ENCODE measurements at regions not wholly inside any gene's neighbourhood (a gene's known extent, or its start where the extent isn't known, plus 50 kb on each side); places are given as distances from the start of the nearest gene placed in this dataset.

GRCh38 chr17:12409082-12409481, 256.6 kb upstream of the MYOCD start:
- Histone ChIP-seq H3K4me2 (no peak overlapping the region), H4K20me1 (ENCODE audit: insufficient read depth) (no peaks in the 10 kb centered on the region), H3K4me1 (ENCODE audit: control insufficient read depth in 1 of 2, insufficient read depth in 2 of 2, low read depth in 1 of 2, low read length in 1 of 2) (no peaks in the 10 kb centered on the region), H3K79me2 (ENCODE audit: insufficient read depth) (no peaks in the 10 kb centered on the region), H3K4me3 (ENCODE audit: low read depth in 2 of 2, low read length in 1 of 2) (no peak overlapping the region), H3K27ac (ENCODE audit: low read depth in 2 of 2, low read length in 1 of 2) (no peak overlapping the region), H3F3A (replicated peaks; ENCODE audit: insufficient read depth) (no peaks in the 10 kb centered on the region), H3K9me2 (no peaks in the 10 kb centered on the region), H3K9me3 (no peaks in the 10 kb centered on the region), H3K27me3 (ENCODE audit: insufficient read depth) (no peaks in the 10 kb centered on the region), H3K36me3 (replicated peaks in 1 of 2; ENCODE audit: control insufficient read depth in 1 of 2, insufficient read depth in 2 of 2, low read length in 1 of 2) (no peaks in the 10 kb centered on the region), H3K9ac (no peak overlapping the region), H2AFZ (ENCODE audit: low read depth) (no peak overlapping the region)
- no peak for DNase-seq
- 17% methylated on average over 3 of the region's 3 CpGs for WGBS (ENCODE audit: low lambda C conversion rate)
- CTCF ChIA-PET = no interaction called here
- no peak for TF ChIP-seq JUND (IDR thresholded peaks at IDR 0.05)
- no peak for TF ChIP-seq CHD2 (IDR thresholded peaks at IDR 0.05; ENCODE audit: low read length, partially characterized antibody)
- no peak for TF ChIP-seq MXI1 (IDR thresholded peaks at IDR 0.05; ENCODE audit: low read depth, low read length)
- no peak for TF ChIP-seq SIN3A (IDR thresholded peaks at IDR 0.05; ENCODE audit: borderline replicate concordance, low read depth, low read length)
- TF ChIP-seq EZH2phosphoT487 (IDR thresholded peaks at IDR 0.05; ENCODE audit: borderline replicate concordance, low read depth) = no peak
- TF ChIP-seq RXRA (IDR thresholded peaks at IDR 0.05; ENCODE audit: borderline replicate concordance, low read depth) = no peak
- TF ChIP-seq RAD21 (IDR thresholded peaks at IDR 0.05; ENCODE audit: low read length) = no peak
- no peak for TF ChIP-seq NRF1 (IDR thresholded peaks at IDR 0.05; ENCODE audit: low read depth, low read length)
- no peak for TF ChIP-seq NFIC (IDR thresholded peaks at IDR 0.05; ENCODE audit: borderline replicate concordance)
- TF ChIP-seq TCF12 (IDR thresholded peaks at IDR 0.05) = no peak
- TF ChIP-seq, protein P1, sequence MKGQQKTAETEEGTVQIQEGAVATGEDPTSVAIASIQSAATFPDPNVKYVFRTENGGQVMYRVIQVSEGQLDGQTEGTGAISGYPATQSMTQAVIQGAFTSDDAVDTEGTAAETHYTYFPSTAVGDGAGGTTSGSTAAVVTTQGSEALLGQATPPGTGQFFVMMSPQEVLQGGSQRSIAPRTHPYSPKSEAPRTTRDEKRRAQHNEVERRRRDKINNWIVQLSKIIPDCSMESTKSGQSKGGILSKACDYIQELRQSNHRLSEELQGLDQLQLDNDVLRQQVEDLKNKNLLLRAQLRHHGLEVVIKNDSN (IDR thresholded peaks at IDR 0.05; ENCODE audit: borderline replicate concordance, low read depth) = no peak
- POLR2A ChIA-PET = no interaction called here

GRCh38 chr17:12410717-12411116, 255.0 kb upstream of the MYOCD start:
- H3K79me2 ChIP-seq (ENCODE audit: insufficient read depth) = no peaks in the 10 kb centered on the region
- H3K9ac ChIP-seq = no peak overlapping the region
- H2AFZ ChIP-seq (ENCODE audit: low read depth) = no peak overlapping the region
- CTCF ChIA-PET = no interaction called here
- H3K27me3 ChIP-seq (ENCODE audit: insufficient read depth) = no peaks in the 10 kb centered on the region
- H3K4me2 ChIP-seq = no peak overlapping the region
- DNase-seq = no peak
- POLR2A ChIA-PET = no interaction called here
- 18% methylated on average over 6 of the region's 6 CpGs for WGBS (ENCODE audit: low lambda C conversion rate)
- no peaks in the 10 kb centered on the region for H3K4me1 ChIP-seq (ENCODE audit: control insufficient read depth in 1 of 2, insufficient read depth in 2 of 2, low read depth in 1 of 2, low read length in 1 of 2)
- no peaks in the 10 kb centered on the region for H4K20me1 ChIP-seq (ENCODE audit: insufficient read depth)
- no peaks in the 10 kb centered on the region for H3K9me3 ChIP-seq
- H3K4me3 ChIP-seq (ENCODE audit: low read depth in 2 of 2, low read length in 1 of 2) = no peak overlapping the region
- no peaks in the 10 kb centered on the region for H3F3A ChIP-seq (replicated peaks; ENCODE audit: insufficient read depth)
- no peaks in the 10 kb centered on the region for H3K9me2 ChIP-seq
- no peak for TF ChIP-seq FOXM1 (IDR thresholded peaks at IDR 0.05; ENCODE audit: low read depth)
- no peak for TF ChIP-seq MEF2A (IDR thresholded peaks at IDR 0.05; ENCODE audit: borderline replicate concordance, low read depth)
- TF ChIP-seq CTCF (IDR thresholded peaks at IDR 0.05) = no peak
- H3K27ac ChIP-seq (ENCODE audit: low read depth in 2 of 2, low read length in 1 of 2) = no peak overlapping the region
- no peaks in the 10 kb centered on the region for H3K36me3 ChIP-seq (replicated peaks in 1 of 2; ENCODE audit: control insufficient read depth in 1 of 2, insufficient read depth in 2 of 2, low read length in 1 of 2)

Data from SK-N-SH (cell line).